PC-3 (cell line): ENCODE measurements at regions not wholly inside any gene's neighbourhood (a gene's known extent, or its start where the extent isn't known, plus 50 kb on each side); places are given as distances from the start of the nearest gene placed in this dataset.
"Not testable (repeated sequence)": the region's sequence is repeated elsewhere in the genome, so short reads cannot be mapped to it uniquely, and the experiment has no call there.

Source experiments
- EZH2 ChIP-seq: fragments of 300-600 bp; sonication (generic); IDR thresholded peaks from one replicate; pipeline ENCODE4 v1.6.1; 2017; ENCODE audit warnings: antibody characterized with exemption, mild to moderate bottlenecking, low read length; ENCODE audit not compliant: unreplicated experiment
- EZH2phosphoT487 ChIP-seq: fragments of 300-600 bp; sonication (generic); IDR thresholded peaks from 2 replicates; pipeline ENCODE4 v1.6.1; 2018; ENCODE audit warnings: mild to moderate bottlenecking, antibody characterized with exemption, low read length, borderline replicate concordance
- TF ChIP-seq, protein P1 (sequence below): fragments of 300-600 bp; sonication (generic); conservative IDR thresholded peaks from 2 replicates; pipeline ENCODE4 v1.5.1; 2017; ENCODE audit warnings: antibody characterized with exemption, low read depth, mild to moderate bottlenecking, low read length

DNA sequence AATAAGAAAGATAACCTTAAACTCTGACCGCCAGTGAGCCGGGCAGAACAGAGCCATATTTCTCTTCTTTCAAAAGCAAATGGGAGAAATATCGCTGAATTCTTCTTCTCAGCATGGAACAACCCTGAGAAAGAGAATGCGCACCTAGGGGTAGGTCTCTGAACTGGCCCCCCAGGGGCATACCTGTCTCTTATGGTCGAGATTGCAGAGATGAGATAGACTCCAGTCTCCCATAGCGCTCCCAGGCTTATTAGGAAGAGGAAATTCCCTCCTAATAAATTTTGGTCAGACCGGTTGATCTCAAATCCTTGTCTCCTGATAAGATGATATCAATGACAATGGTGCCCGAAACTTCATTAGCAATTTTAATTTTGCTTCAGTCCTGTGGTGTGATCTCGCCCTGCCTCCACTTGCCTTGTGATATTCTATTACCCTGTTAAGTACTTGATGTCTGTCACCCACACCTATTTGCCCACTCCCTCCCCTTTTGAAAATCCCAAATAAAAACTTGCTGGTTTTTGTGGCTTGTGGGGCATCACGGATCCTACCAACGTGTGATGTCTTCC lies 64.8 kb upstream of the SRD5A3 start:
- TF ChIP-seq, protein P1, sequence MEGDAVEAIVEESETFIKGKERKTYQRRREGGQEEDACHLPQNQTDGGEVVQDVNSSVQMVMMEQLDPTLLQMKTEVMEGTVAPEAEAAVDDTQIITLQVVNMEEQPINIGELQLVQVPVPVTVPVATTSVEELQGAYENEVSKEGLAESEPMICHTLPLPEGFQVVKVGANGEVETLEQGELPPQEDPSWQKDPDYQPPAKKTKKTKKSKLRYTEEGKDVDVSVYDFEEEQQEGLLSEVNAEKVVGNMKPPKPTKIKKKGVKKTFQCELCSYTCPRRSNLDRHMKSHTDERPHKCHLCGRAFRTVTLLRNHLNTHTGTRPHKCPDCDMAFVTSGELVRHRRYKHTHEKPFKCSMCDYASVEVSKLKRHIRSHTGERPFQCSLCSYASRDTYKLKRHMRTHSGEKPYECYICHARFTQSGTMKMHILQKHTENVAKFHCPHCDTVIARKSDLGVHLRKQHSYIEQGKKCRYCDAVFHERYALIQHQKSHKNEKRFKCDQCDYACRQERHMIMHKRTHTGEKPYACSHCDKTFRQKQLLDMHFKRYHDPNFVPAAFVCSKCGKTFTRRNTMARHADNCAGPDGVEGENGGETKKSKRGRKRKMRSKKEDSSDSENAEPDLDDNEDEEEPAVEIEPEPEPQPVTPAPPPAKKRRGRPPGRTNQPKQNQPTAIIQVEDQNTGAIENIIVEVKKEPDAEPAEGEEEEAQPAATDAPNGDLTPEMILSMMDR, result not testable (repeated sequence)
- TF ChIP-seq EZH2, EZH2phosphoT487: not testable (repeated sequence)
